ENCODE measurements at regions not wholly inside any gene's neighbourhood (a gene's known extent, or its start where the extent isn't known, plus 50 kb on each side); places are given as distances from the start of the nearest gene placed in this dataset.
"Not testable (repeated sequence)": the region's sequence is repeated elsewhere in the genome, so short reads cannot be mapped to it uniquely, and the experiment has no call there.

GRCh38 chr9:97145680-97146079, 106.7 kb upstream of the CTSV start:
- not testable (repeated sequence) for H3K4me1 Mint-ChIP-seq; H3K36me3 Mint-ChIP-seq; H3K4me1 ChIP-seq; H3K27ac Mint-ChIP-seq; H3K9ac ChIP-seq; H3K9me3 ChIP-seq (ENCODE audit: low read depth); H3K27ac ChIP-seq; H3K4me2 ChIP-seq; H2AFZ ChIP-seq (replicated peaks); H3K4me3 ChIP-seq; H4K20me1 ChIP-seq (ENCODE audit: low read depth); H3K27me3 Mint-ChIP-seq (ENCODE audit: insufficient read depth, low read depth); DNase-seq (ENCODE audit: low spot score); H3K9me3 Mint-ChIP-seq; H3K36me3 ChIP-seq; H3F3A ChIP-seq (ENCODE audit: low read depth); H3K79me2 ChIP-seq (ENCODE audit: low read depth); H3K27me3 ChIP-seq; H3K4me3 Mint-ChIP-seq

GRCh38 chr9:97140566-97140965, 101.6 kb upstream of the CTSV start:
- Histone ChIP-seq H3K9ac (no peak overlapping the region), H3K27ac (no peak overlapping the region), H3K79me2 (ENCODE audit: low read depth) (no peaks in the 10 kb centered on the region), H3K36me3 (no peaks in the 10 kb centered on the region), H3K9me3 (ENCODE audit: low read depth) (no peaks in the 10 kb centered on the region), H4K20me1 (ENCODE audit: low read depth) (no peaks in the 10 kb centered on the region), H3K4me1 (no peaks in the 10 kb centered on the region), H3K4me3 (no peak overlapping the region), H3K27me3 (no peaks in the 10 kb centered on the region), H3F3A (ENCODE audit: low read depth) (no peaks in the 10 kb centered on the region), H3K4me2 (no peak overlapping the region), H2AFZ (replicated peaks) (no peak overlapping the region)
- no peak overlapping the region for H3K4me3 Mint-ChIP-seq
- no peaks in the 10 kb centered on the region for H3K4me1 Mint-ChIP-seq
- H3K27me3 Mint-ChIP-seq (ENCODE audit: insufficient read depth, low read depth), result no peaks in the 10 kb centered on the region
- H3K27ac Mint-ChIP-seq, result no peak overlapping the region
- H3K9me3 Mint-ChIP-seq, result no peaks in the 10 kb centered on the region
- DNase-seq (ENCODE audit: low spot score), result no peak
- H3K36me3 Mint-ChIP-seq, result no peaks in the 10 kb centered on the region
- no peak for TF ChIP-seq EZH2 (IDR thresholded peaks at IDR 0.05)
- TF ChIP-seq EZH2phosphoT487 (IDR thresholded peaks at IDR 0.05), result no peak
- TF ChIP-seq CTCF (IDR thresholded peaks at IDR 0.05), result no peak

- Histone ChIP-seq H2AFZ (replicated peaks) (no peak overlapping the region), H3K9me3 (ENCODE audit: low read depth) (no peaks in the 10 kb centered on the region), H3K9ac (no peak overlapping the region), H3K4me1 (no peaks in the 10 kb centered on the region), H3K4me3 (no peak overlapping the region), H3K79me2 (ENCODE audit: low read depth) (no peaks in the 10 kb centered on the region), H3K27ac (no peak overlapping the region), H3K4me2 (no peak overlapping the region), H3K36me3 (no peaks in the 10 kb centered on the region), H4K20me1 (ENCODE audit: low read depth) (no peaks in the 10 kb centered on the region), H3K27me3 (no peaks in the 10 kb centered on the region), H3F3A (ENCODE audit: low read depth) (no peaks in the 10 kb centered on the region)
- no peak for DNase-seq (ENCODE audit: low spot score)
- H3K27ac Mint-ChIP-seq, result no peak overlapping the region
- H3K36me3 Mint-ChIP-seq, result peaks cover 2% of the 10 kb centered on the region
- H3K27me3 Mint-ChIP-seq (ENCODE audit: insufficient read depth, low read depth), result peaks cover 3% of the 10 kb centered on the region
- no peaks in the 10 kb centered on the region for H3K4me1 Mint-ChIP-seq
- H3K9me3 Mint-ChIP-seq, result peaks cover 3% of the 10 kb centered on the region
- TF ChIP-seq EZH2 (IDR thresholded peaks at IDR 0.05) (no peak), CTCF (IDR thresholded peaks at IDR 0.05) (no peak), EZH2phosphoT487 (IDR thresholded peaks at IDR 0.05) (no peak)
- no peak overlapping the region for H3K4me3 Mint-ChIP-seq
Observed at GRCh38 chr9:97136421-97136820, 97.5 kb upstream of the CTSV start.

- DNase-seq (ENCODE audit: low spot score); H3K4me3 ChIP-seq; H3K4me1 Mint-ChIP-seq; H3K9ac ChIP-seq; H3K9me3 ChIP-seq (ENCODE audit: low read depth); H4K20me1 ChIP-seq (ENCODE audit: low read depth); H3K36me3 Mint-ChIP-seq; H3K9me3 Mint-ChIP-seq; H3K27me3 ChIP-seq; H3K4me3 Mint-ChIP-seq; H3F3A ChIP-seq (ENCODE audit: low read depth); H3K4me2 ChIP-seq; H3K36me3 ChIP-seq; H3K79me2 ChIP-seq (ENCODE audit: low read depth); H3K4me1 ChIP-seq; H2AFZ ChIP-seq (replicated peaks); H3K27ac ChIP-seq; H3K27ac Mint-ChIP-seq; H3K27me3 Mint-ChIP-seq (ENCODE audit: insufficient read depth, low read depth): not testable (repeated sequence)
Observed at GRCh38 chr9:97133966-97134365, 95.0 kb upstream of the CTSV start.

Measured in neural progenitor cell (in vitro differentiated cells).